Stimulated activated CD4-positive, alpha-beta T cell treated with anti-CD3 and anti-CD28 coated beads, TNF-alpha, amount 100 ng/mL, for 24 hours (primary cell): ENCODE measurements at regions not wholly inside any gene's neighbourhood (a gene's known extent, or its start where the extent isn't known, plus 50 kb on each side); places are given as distances from the start of the nearest gene placed in this dataset.
A peak's percentile ranks its signal among the peaks of the same experiment; 100 is the strongest.
"Not testable (repeated sequence)": the region's sequence is repeated elsewhere in the genome, so short reads cannot be mapped to it uniquely, and the experiment has no call there.

Experiments
- DNase-seq, 3 experiments: peaks; one replicate each; pipeline ENCODE4 v3.0.0-alpha.2; 2020; ENCODE audit warnings: low read depth in 3 of 3

- peak; percentile 1 to 58 (median 28) for DNase-seq
These were observed 184.6 kb upstream of the TP53TG3C start for GRCh38 chr16:33009468-33009867.

GRCh38 chr16:33027121-33027520, 166.9 kb upstream of the TP53TG3C start:
- DNase-seq, result not testable (repeated sequence)

DNA sequence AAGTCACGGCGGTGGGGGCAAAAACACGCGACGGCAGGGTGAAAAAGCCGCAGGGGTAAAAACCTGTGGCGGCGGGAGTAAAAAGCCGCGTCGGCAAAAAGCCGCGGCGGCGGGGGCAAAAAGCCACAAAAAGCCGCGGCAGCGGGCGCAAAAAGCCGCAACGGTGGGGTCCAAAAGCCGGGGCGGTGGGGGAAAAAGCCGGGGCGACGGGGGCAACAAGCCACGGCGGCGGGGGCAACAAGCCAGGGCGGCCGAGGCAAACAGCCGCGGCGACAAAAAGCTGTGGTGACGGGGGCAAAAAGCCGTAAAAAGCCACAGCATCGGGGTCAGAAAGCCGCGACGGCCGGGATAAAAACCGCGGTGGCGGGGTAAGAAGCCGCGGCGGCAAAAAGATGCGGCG, 166.1 kb upstream of the TP53TG3C start:
- not testable (repeated sequence) for DNase-seq

GRCh38 chr16:33028707-33029390, 165.2 kb upstream of the TP53TG3C start:
- DNase-seq, result peak in 1 of 3 experiments; percentile 21

- DNase-seq, result not testable (repeated sequence)
These were observed 145.2 kb upstream of the TP53TG3C start for GRCh38 chr16:33048849-33049248.

- DNase-seq, result no peak
These were observed 134.8 kb upstream of the TP53TG3C start for GRCh38 chr16:33059206-33059605.

GRCh38 chr16:33059654-33060421, 134.2 kb upstream of the TP53TG3C start:
- DNase-seq, result not testable (repeated sequence)

GRCh38 chr16:33062763-33063162, 131.3 kb upstream of the TP53TG3C start:
- not testable (repeated sequence) for DNase-seq

GRCh38 chr16:33063365-33064170, 130.5 kb upstream of the TP53TG3C start:
- not testable (repeated sequence) for DNase-seq

DNA sequence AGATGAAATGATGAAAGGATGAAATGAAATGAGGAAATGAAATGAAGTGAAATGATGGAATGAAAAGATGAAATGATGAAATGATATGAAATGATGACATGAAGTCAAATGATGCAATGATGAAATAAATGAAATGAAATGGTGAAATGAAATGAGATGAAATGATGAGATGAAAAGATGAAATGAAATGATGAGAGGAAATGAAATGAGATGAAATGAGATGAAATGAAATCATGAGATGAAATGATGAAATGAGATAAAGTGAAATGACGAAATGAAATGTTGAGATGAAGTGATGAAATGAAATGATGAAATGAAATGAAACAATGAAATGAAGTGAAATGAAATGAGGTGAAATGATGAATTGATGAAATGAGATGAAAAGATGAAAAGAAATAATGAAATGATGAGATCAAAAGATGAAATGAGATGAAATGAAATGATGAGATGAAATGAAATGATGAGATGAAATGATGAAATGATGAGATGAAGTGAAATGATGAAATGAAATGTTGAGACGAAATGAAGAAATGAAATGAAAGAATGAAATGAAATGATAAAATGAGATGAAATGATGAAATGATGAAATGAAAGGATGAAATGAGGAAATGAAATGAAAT, 129.5 kb upstream of the TP53TG3C start:
- DNase-seq, result not testable (repeated sequence)
